22Rv1 (cell line): ENCODE measurements at regions not wholly inside any gene's neighbourhood (a gene's known extent, or its start where the extent isn't known, plus 50 kb on each side); places are given as distances from the start of the nearest gene placed in this dataset.

ENCODE experiments used
- H3K27ac ChIP-seq: fragments of 450-650 bp; 2 replicates; pipeline ENCODE4 v1.5.1; 2017
- ZFX ChIP-seq: fragments of 450-650 bp; IDR thresholded peaks from 2 replicates; pipeline ENCODE4 v1.6.1; 2017; ENCODE audit warnings: antibody characterized with exemption, borderline replicate concordance
- TF ChIP-seq, protein P1 (sequence below): fragments of 450-650 bp; IDR thresholded peaks from 2 replicates; pipeline ENCODE4 v1.5.1; 2017; ENCODE audit warnings: mild to moderate bottlenecking

DNA sequence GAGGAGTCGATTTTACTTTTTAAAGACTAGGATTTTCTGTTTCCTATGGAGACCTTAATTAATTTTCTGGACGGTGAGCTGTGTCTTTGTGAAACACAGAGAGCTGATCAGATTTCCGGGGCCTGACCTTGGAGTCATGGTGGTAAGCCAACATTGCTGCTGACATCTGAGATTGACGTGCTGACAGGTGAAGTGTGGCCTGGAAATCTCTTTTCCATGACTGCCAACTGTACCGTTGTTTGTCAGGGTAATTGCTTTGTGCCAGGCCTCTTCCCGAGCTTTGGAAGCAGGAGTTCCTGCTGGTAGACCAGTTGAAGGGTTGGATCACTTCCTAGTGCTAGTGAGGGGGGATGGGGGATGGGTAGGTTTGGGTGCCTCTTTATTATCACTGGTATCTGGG lies 71.2 kb downstream of the ADRA2A start:
- TF ChIP-seq, protein P1, sequence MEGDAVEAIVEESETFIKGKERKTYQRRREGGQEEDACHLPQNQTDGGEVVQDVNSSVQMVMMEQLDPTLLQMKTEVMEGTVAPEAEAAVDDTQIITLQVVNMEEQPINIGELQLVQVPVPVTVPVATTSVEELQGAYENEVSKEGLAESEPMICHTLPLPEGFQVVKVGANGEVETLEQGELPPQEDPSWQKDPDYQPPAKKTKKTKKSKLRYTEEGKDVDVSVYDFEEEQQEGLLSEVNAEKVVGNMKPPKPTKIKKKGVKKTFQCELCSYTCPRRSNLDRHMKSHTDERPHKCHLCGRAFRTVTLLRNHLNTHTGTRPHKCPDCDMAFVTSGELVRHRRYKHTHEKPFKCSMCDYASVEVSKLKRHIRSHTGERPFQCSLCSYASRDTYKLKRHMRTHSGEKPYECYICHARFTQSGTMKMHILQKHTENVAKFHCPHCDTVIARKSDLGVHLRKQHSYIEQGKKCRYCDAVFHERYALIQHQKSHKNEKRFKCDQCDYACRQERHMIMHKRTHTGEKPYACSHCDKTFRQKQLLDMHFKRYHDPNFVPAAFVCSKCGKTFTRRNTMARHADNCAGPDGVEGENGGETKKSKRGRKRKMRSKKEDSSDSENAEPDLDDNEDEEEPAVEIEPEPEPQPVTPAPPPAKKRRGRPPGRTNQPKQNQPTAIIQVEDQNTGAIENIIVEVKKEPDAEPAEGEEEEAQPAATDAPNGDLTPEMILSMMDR, result no peak
- TF ChIP-seq ZFX, result no peak
- H3K27ac ChIP-seq, result no peak overlapping the region

DNA sequence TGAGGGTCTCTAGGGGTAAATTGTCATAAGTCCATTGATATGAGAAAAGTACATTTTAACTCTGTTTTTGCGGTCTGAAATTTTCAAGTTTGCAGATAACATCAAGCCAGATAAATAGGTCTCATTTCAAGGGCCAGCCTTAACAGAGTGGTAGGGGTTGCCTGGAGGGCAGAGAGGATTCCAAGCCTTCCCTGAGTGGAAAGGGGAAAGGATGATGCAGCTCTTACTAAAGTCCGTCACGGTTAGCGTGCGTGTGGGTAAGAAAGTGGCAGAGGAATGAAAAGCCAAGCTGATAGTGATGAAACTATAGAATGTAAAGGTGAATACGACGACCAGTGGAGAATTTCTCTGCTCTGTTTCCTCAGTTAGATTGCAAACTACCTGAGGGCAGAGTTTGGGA lies 71.6 kb downstream of the ADRA2A start:
- H3K27ac ChIP-seq, result no peak overlapping the region
- TF ChIP-seq ZFX, result no peak
- TF ChIP-seq, protein P1, result no peak

DNA sequence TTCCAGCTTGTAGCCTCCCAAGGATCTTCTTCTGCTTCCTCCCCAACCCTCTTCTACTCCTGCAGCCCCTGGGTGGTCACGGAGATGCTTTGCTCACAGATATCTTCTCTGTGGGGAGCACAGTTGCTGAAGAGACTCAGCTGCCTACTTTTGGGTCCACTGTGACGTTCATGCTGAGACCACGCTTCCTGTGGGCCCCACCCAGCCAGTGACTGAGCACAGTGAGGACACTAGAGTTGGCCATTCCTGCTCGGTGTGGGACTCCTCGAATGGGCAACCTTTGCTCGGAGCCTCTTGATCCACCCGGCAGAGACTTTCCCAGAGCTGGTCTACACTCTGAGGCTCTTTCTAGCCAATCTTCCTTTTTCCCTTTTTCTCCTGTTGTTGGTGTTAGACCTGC lies 73.9 kb downstream of the ADRA2A start:
- H3K27ac ChIP-seq, result no peak overlapping the region
- TF ChIP-seq ZFX, result no peak
- TF ChIP-seq, protein P1, result no peak

DNA sequence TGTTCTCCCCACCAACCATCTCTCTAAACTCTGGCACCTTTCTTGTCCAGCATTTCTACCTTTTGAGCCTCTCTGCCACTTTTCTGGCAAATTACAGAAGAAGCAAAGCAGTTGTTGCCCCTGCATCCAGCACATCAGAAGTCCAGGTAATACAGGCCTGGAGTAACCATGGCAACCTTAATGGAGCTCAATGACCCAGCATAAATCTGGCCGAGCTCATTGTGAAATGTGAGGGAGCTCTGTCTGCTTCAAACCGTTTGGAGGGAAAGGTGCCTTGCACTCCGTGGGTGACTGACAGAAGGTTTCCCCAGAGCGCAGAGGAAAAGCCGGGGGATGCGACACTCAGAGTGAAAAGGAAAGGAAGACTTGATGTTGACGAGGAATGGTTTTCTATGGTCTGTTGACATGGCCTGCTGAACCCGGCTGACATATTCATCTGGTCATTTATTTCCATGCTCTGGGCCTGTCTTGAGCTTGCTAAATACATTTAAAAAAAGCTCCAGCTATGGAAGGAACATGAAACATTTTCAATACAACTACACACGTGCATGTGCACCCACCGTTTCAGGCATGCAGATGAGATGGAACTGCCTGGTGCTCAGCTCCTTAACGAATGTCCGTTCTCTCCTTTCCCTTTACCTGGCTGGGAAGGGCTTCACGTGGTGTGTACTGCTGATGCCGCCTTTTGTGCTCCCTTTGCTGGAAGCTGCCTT lies 74.9 kb downstream of the ADRA2A start:
- no peak overlapping the region for H3K27ac ChIP-seq
- no peak for TF ChIP-seq ZFX
- TF ChIP-seq, protein P1, result no peak

DNA sequence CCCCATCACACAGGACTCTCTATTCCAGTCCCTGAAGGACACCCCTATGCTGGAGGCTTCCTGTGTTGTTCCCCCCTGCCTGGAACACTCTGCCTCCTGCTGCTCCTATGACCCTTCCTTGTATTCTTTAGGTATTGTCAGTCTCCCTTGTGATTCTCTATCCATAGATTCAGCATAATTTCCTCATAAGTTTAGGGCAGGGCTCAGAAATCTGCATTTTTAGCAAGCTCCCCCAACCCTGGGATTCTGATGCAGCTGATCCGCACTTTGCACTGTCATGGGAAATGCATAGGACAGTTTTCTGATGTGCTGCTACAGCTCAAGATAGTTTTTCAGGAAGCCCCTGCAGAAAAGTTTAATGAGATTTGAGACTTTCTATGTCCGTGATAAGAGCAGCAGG lies 79.9 kb downstream of the ADRA2A start:
- no peak overlapping the region for H3K27ac ChIP-seq
- TF ChIP-seq, protein P1, result no peak
- TF ChIP-seq ZFX, result no peak

DNA sequence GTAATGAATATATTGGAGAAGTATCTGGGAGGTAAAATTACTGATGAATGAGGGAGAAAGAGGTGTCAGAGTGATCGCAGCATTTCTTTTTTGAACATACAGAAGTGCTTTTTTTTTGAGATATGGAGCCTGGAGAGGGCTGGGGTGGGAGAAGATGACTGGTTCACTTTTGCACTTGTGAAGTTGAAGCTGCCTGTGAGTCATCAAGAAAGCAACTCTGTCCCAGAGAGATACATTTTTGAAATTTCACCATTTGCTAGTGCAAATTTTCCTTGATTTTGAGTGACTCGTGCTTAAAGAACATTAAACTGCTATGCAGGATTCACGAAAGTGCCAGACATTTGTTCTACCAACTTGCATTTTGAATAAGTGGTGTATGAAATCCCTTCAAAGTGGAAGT lies 81.8 kb downstream of the ADRA2A start:
- H3K27ac ChIP-seq, result no peak overlapping the region
- TF ChIP-seq, protein P1, result no peak
- no peak for TF ChIP-seq ZFX

DNA sequence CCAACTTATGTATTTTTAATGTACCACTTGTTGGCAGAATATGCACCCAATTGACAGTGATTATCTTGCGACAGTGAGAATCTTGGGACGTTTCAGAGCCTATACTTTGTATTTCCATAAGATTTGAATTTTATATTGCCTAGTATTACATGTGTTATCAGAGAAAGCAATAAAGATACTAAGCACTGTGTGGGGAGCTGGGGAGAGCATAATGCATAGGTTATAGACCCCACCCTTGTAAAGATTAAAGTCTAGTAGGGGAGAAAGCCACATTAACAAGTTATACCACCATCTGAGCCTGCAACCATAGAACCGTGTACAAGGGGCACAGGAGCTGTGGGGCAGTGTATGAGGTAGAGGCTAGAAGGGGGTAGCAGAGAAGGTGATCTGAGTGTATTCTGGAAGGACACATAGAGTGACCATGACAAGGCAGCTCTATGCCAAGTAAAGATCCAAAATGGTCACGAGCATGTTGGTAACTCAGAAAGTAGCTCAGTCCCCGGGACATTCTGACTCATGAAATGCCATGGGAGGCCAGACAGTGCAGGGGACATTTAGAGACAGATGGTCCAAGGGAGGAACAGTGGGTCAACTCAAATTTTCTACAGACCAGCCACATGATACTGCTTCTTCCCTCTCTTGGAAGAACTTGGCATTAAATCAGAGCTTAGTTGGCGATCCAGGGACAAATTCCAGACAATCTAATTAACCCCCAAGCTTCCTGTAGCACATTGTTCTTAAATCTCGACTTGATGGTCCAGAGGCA lies 84.5 kb downstream of the ADRA2A start:
- TF ChIP-seq, protein P1, result no peak
- no peak for TF ChIP-seq ZFX

More for the DNA sequence above, 84.5 kb downstream of the ADRA2A start:
- no peak overlapping the region for H3K27ac ChIP-seq
